HL-60 (cell line): ENCODE measurements at regions not wholly inside any gene's neighbourhood (a gene's known extent, or its start where the extent isn't known, plus 50 kb on each side); places are given as distances from the start of the nearest gene placed in this dataset.

Experiments
- DNase-seq, 2 experiments: peaks; one replicate each; pipeline ENCODE4 v3.0.0-alpha.2; 2010 to 2020; ENCODE audit warnings: low read depth in 1 of 2, low spot score in 1 of 2
- H3K27ac ChIP-seq: fragments of 250-450 bp; sonication (Bioruptor Pico); replicated peaks from 2 replicates; pipeline ENCODE4 v1.5.1; 2020; ENCODE audit warnings: mild to moderate bottlenecking, moderate library complexity
- H3K27me3 ChIP-seq: fragments of 250-450 bp; sonication (Bioruptor Pico); 2 replicates; pipeline ENCODE4 v1.5.1; 2021; ENCODE audit warnings: mild to moderate bottlenecking, moderate library complexity; ENCODE audit not compliant: insufficient read depth, poor library complexity, severe bottlenecking
- H3K4me3 ChIP-seq: replicated peaks from 2 replicates; pipeline ENCODE4 v1.5.1; 2011; ENCODE audit warnings: mild to moderate bottlenecking, control low read depth, low read length; ENCODE audit not compliant: insufficient read depth
- CTCF ChIP-seq: IDR thresholded peaks from one replicate; pipeline ENCODE4 v1.5.1; 2011; ENCODE audit warnings: low read length, control low read depth, inconsistent platforms; ENCODE audit not compliant: insufficient read depth
- GABPA ChIP-seq: IDR thresholded peaks from 2 replicates; pipeline ENCODE4 v1.6.1; 2012; ENCODE audit warnings: low read depth
- POLR2AphosphoS5 ChIP-seq: IDR thresholded peaks from 2 replicates; pipeline ENCODE4 v1.6.1; 2012; ENCODE audit warnings: low read depth
- REST ChIP-seq: IDR thresholded peaks from 2 replicates; pipeline ENCODE4 v1.6.1; 2012; ENCODE audit warnings: low read depth; ENCODE audit not compliant: insufficient replicate concordance
- SPI1 ChIP-seq: IDR thresholded peaks from 2 replicates; pipeline ENCODE4 v1.6.1; 2012; ENCODE audit warnings: low read depth, mild to moderate bottlenecking, borderline replicate concordance

GRCh38 chr13:80180740-80181355 lies 160.1 kb downstream of the SPRY2 start:
- Histone ChIP-seq H3K4me3 (no peak overlapping the region), H3K27me3 (no peaks in the 10 kb centered on the region), H3K27ac (no peak overlapping the region)
- DNase-seq = no peak
- TF ChIP-seq SPI1 (no peak), CTCF (no peak), POLR2AphosphoS5 (no peak), REST (no peak), GABPA (no peak)

- Histone ChIP-seq H3K27ac (no peak overlapping the region), H3K4me3 (no peak overlapping the region), H3K27me3 (no peaks in the 10 kb centered on the region)
- DNase-seq = no peak
- TF ChIP-seq POLR2AphosphoS5 = no peak
- TF ChIP-seq SPI1 = no peak
- TF ChIP-seq GABPA = no peak
- TF ChIP-seq REST = no peak
- no peak for TF ChIP-seq CTCF
Measured at GRCh38 chr13:80177327-80177726, 163.6 kb downstream of the SPRY2 start.

GRCh38 chr13:80173224-80173623 lies 167.7 kb downstream of the SPRY2 start:
- TF ChIP-seq SPI1 = peak; percentile 9; the same call in 1 of the 2 replicates
- no peak for TF ChIP-seq REST
- Histone ChIP-seq H3K4me3 (no peak overlapping the region), H3K27ac (no peak overlapping the region), H3K27me3 (no peaks in the 10 kb centered on the region)
- DNase-seq = peak; percentile 40 to 53
